Mesodermal cell (in vitro differentiated cells): ENCODE measurements at regions not wholly inside any gene's neighbourhood (a gene's known extent, or its start where the extent isn't known, plus 50 kb on each side); places are given as distances from the start of the nearest gene placed in this dataset.
"Not testable (repeated sequence)": the region's sequence is repeated elsewhere in the genome, so short reads cannot be mapped to it uniquely, and the experiment has no call there.

ENCODE experiments used
- H3K27ac ChIP-seq: 2 replicates; pipeline ENCODE4 v1.7.0; 2013; ENCODE audit warnings: mild to moderate bottlenecking, low read depth, low read length, moderate library complexity; ENCODE audit not compliant: severe bottlenecking
- H3K36me3 ChIP-seq: 2 replicates; pipeline ENCODE4 v1.7.1; 2013; ENCODE audit warnings: mild to moderate bottlenecking, low read length, moderate library complexity; ENCODE audit not compliant: control insufficient read depth, insufficient read depth
- H3K4me1 ChIP-seq: one replicate; pipeline ENCODE4 v1.7.1; 2013; ENCODE audit warnings: mild to moderate bottlenecking, low read length; ENCODE audit not compliant: insufficient read depth, control insufficient read depth, poor library complexity, severe bottlenecking
- H3K4me3 ChIP-seq: 2 replicates; pipeline ENCODE4 v1.7.0; 2013; ENCODE audit warnings: low read length, control low read depth, mild to moderate bottlenecking; ENCODE audit not compliant: insufficient read depth, poor library complexity, severe bottlenecking; ENCODE audit errors: extremely low read depth
- H3K9me3 ChIP-seq: 2 replicates; pipeline ENCODE4 v1.7.1; 2013; ENCODE audit warnings: mild to moderate bottlenecking, low read length, moderate library complexity; ENCODE audit not compliant: control insufficient read depth
- WGBS, 2 experiments: methylation state at CpG; one replicate each; pipeline ENCODE4 v1.1.5; 2013; ENCODE audit warnings: missing lambda C conversion rate in 2 of 2; ENCODE audit not compliant: insufficient coverage in 2 of 2; 5-methylcytosine and 5-hydroxymethylcytosine counted together

- no peak overlapping the region for H3K27ac ChIP-seq
- no peaks in the 10 kb centered on the region for H3K4me1 ChIP-seq
- no peak overlapping the region for H3K4me3 ChIP-seq
- WGBS, 2 experiments: 68 to 72% methylated on average over 2 to 4 of the region's 4 CpGs
- no peaks in the 10 kb centered on the region for H3K36me3 ChIP-seq
- no peaks in the 10 kb centered on the region for H3K9me3 ChIP-seq
These were observed 242.5 kb downstream of the IGSF11 start for GRCh38 chr3:118792191-118792590.

- H3K9me3 ChIP-seq: no peaks in the 10 kb centered on the region
- H3K4me3 ChIP-seq: no peak overlapping the region
- H3K4me1 ChIP-seq: no peaks in the 10 kb centered on the region
- H3K36me3 ChIP-seq: no peaks in the 10 kb centered on the region
- H3K27ac ChIP-seq: no peak overlapping the region
These were observed 241.5 kb downstream of the IGSF11 start for GRCh38 chr3:118793176-118793575.

GRCh38 chr3:118799303-118799702 is 235.3 kb downstream of the IGSF11 start:
- no peak overlapping the region for H3K27ac ChIP-seq
- H3K4me1 ChIP-seq: no peaks in the 10 kb centered on the region
- WGBS, 2 experiments: 90 to 97% methylated on average over 3 of the region's 3 CpGs
- no peaks in the 10 kb centered on the region for H3K36me3 ChIP-seq
- H3K4me3 ChIP-seq: no peak overlapping the region
- no peaks in the 10 kb centered on the region for H3K9me3 ChIP-seq

- Histone ChIP-seq H3K36me3 (no peaks in the 10 kb centered on the region), H3K4me1 (no peaks in the 10 kb centered on the region), H3K9me3 (no peaks in the 10 kb centered on the region), H3K4me3 (no peak overlapping the region), H3K27ac (no peak overlapping the region)
- WGBS, 2 experiments: 92 to 95% methylated on average over 7 to 8 of the region's 8 CpGs
These were observed 232.7 kb downstream of the IGSF11 start for GRCh38 chr3:118801899-118802298.

- Histone ChIP-seq H3K4me1 (no peaks in the 10 kb centered on the region), H3K27ac (no peak overlapping the region), H3K9me3 (no peaks in the 10 kb centered on the region), H3K4me3 (no peak overlapping the region), H3K36me3 (no peaks in the 10 kb centered on the region)
- WGBS, 2 experiments: 91 to 93% methylated on average over 12 of the region's 13 CpGs
These were observed 232.1 kb downstream of the IGSF11 start for GRCh38 chr3:118802325-118803095.

- Histone ChIP-seq H3K36me3 (no peaks in the 10 kb centered on the region), H3K4me3 (no peak overlapping the region)
- 87 to 92% methylated on average over 2 of the region's 3 CpGs for WGBS, 2 experiments
These were observed 231.6 kb downstream of the IGSF11 start for GRCh38 chr3:118803096-118803476.

GRCh38 chr3:118805007-118805406 is 229.6 kb downstream of the IGSF11 start:
- H3K27ac ChIP-seq: no peak overlapping the region
- no peak overlapping the region for H3K4me3 ChIP-seq
- WGBS, 2 experiments: 86 to 90% methylated on average over 2 of the region's 2 CpGs
- no peaks in the 10 kb centered on the region for H3K36me3 ChIP-seq
- H3K9me3 ChIP-seq: no peaks in the 10 kb centered on the region
- no peaks in the 10 kb centered on the region for H3K4me1 ChIP-seq

More at GRCh38 chr3:118803096-118803476, 231.6 kb downstream of the IGSF11 start:
- Histone ChIP-seq H3K9me3 (no peaks in the 10 kb centered on the region), H3K4me1 (no peaks in the 10 kb centered on the region), H3K27ac (no peak overlapping the region)

- H3K4me1 ChIP-seq: no peaks in the 10 kb centered on the region
- no peaks in the 10 kb centered on the region for H3K36me3 ChIP-seq
- no peak overlapping the region for H3K4me3 ChIP-seq
These were observed 228.2 kb downstream of the IGSF11 start for GRCh38 chr3:118806423-118806822.

GRCh38 chr3:118807349-118807748 is 227.3 kb downstream of the IGSF11 start:
- H3K27ac ChIP-seq, H3K9me3 ChIP-seq, H3K4me3 ChIP-seq, H3K36me3 ChIP-seq, H3K4me1 ChIP-seq: not testable (repeated sequence)
- WGBS, 2 experiments: no CpG with 5 or more reads among the region's 2 CpGs

More at GRCh38 chr3:118806423-118806822, 228.2 kb downstream of the IGSF11 start:
- no peak overlapping the region for H3K27ac ChIP-seq
- H3K9me3 ChIP-seq: no peaks in the 10 kb centered on the region
- WGBS, 2 experiments: no CpG with 5 or more reads among the region's 5 CpGs

GRCh38 chr3:118808723-118809122 is 225.9 kb downstream of the IGSF11 start:
- H3K4me3 ChIP-seq: no peak overlapping the region
- 4 to 23% methylated on average over 2 of the region's 6 CpGs for WGBS, 2 experiments
- peak overlapping the region; percentile 6 for H3K27ac ChIP-seq
- H3K4me1 ChIP-seq: no peaks in the 10 kb centered on the region
- H3K9me3 ChIP-seq: no peaks in the 10 kb centered on the region
- no peaks in the 10 kb centered on the region for H3K36me3 ChIP-seq

GRCh38 chr3:118809696-118810498 is 224.7 kb downstream of the IGSF11 start:
- 93 to 96% methylated on average over 5 of the region's 9 CpGs for WGBS, 2 experiments
- no peak overlapping the region for H3K27ac ChIP-seq
- no peaks in the 10 kb centered on the region for H3K4me1 ChIP-seq
- no peaks in the 10 kb centered on the region for H3K36me3 ChIP-seq
- H3K4me3 ChIP-seq: no peak overlapping the region
- H3K9me3 ChIP-seq: no peaks in the 10 kb centered on the region
